Progenitor cell of endocrine pancreas (in vitro differentiated cells): ENCODE measurements at regions not wholly inside any gene's neighbourhood (a gene's known extent, or its start where the extent isn't known, plus 50 kb on each side); places are given as distances from the start of the nearest gene placed in this dataset.

Experiments used
- DNase-seq: peaks from one replicate; pipeline ENCODE4 v3.0.0; 2021; ENCODE audit warnings: low spot score; ENCODE audit not compliant: unreplicated experiment
- H3K27ac Mint-ChIP-seq: 2 replicates; pipeline ENCODE4 v1.8.0; 2021; ENCODE audit warnings: mild to moderate bottlenecking, moderate library complexity, mixed read lengths
- H3K27me3 Mint-ChIP-seq: 2 replicates; pipeline ENCODE4 v1.8.0; 2021; ENCODE audit warnings: mixed read lengths
- H3K36me3 Mint-ChIP-seq: 2 replicates; pipeline ENCODE4 v1.8.0; 2022; ENCODE audit warnings: mixed read lengths; ENCODE audit not compliant: insufficient read depth
- H3K4me1 Mint-ChIP-seq: 2 replicates; pipeline ENCODE4 v1.8.0; 2021; ENCODE audit warnings: low read depth, mixed read lengths
- H3K4me3 Mint-ChIP-seq: 2 replicates; pipeline ENCODE4 v1.8.0; 2021; ENCODE audit warnings: low read depth, mild to moderate bottlenecking, moderate library complexity, mixed read lengths
- H3K9me3 Mint-ChIP-seq: 2 replicates; pipeline ENCODE4 v1.8.0; 2021; ENCODE audit warnings: low read depth, mixed read lengths
- CTCF ChIP-seq: fragments of 200-600 bp; sonication (generic); IDR thresholded peaks from one replicate; pipeline ENCODE4 v1.5.0; 2021; ENCODE audit warnings: antibody characterized with exemption, mild to moderate bottlenecking; ENCODE audit not compliant: unreplicated experiment

GRCh38 chr5:63124266-63124665 is 545.6 kb downstream of the LRRC70 start:
- Mint-ChIP-seq H3K27ac (no peak overlapping the region), H3K4me1 (no peaks in the 10 kb centered on the region), H3K27me3 (no peaks in the 10 kb centered on the region)

DNA sequence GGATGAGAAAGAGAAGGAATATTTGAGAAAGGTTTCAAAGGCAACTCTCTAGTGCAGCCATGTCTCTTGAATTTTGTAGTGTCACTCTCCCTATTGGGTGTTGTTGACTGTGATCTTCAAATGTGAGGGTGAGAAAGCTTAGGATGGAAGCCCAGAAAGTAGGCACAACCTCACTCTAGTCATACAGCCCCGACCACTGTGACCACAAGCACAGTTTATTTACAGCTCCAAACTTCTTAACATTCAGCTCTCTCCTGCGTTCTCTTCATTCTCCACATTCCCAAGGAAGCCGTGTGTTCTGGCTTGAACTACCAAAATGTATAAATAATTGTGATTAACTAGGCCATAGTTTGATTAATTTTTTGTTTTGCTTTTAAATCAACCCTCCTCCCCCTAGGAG is 542.9 kb downstream of the LRRC70 start:
- no peaks in the 10 kb centered on the region for H3K27me3 Mint-ChIP-seq
- no peaks in the 10 kb centered on the region for H3K36me3 Mint-ChIP-seq
- no peak overlapping the region for H3K27ac Mint-ChIP-seq
- TF ChIP-seq CTCF = no peak
- no peak for DNase-seq
- no peaks in the 10 kb centered on the region for H3K9me3 Mint-ChIP-seq
- H3K4me3 Mint-ChIP-seq = no peak overlapping the region
- peaks cover 10% of the 10 kb centered on the region for H3K4me1 Mint-ChIP-seq

More at GRCh38 chr5:63124266-63124665, 545.6 kb downstream of the LRRC70 start:
- Mint-ChIP-seq H3K4me3 (no peak overlapping the region), H3K9me3 (no peaks in the 10 kb centered on the region), H3K36me3 (no peaks in the 10 kb centered on the region)
- TF ChIP-seq CTCF = no peak
- DNase-seq = no peak

GRCh38 chr5:63118221-63118620 is 539.6 kb downstream of the LRRC70 start:
- no peak for TF ChIP-seq CTCF
- no peak for DNase-seq
- Mint-ChIP-seq H3K9me3 (no peaks in the 10 kb centered on the region), H3K27ac (no peak overlapping the region), H3K36me3 (no peaks in the 10 kb centered on the region), H3K4me1 (peaks cover 10% of the 10 kb centered on the region), H3K27me3 (no peaks in the 10 kb centered on the region), H3K4me3 (no peak overlapping the region)

DNA sequence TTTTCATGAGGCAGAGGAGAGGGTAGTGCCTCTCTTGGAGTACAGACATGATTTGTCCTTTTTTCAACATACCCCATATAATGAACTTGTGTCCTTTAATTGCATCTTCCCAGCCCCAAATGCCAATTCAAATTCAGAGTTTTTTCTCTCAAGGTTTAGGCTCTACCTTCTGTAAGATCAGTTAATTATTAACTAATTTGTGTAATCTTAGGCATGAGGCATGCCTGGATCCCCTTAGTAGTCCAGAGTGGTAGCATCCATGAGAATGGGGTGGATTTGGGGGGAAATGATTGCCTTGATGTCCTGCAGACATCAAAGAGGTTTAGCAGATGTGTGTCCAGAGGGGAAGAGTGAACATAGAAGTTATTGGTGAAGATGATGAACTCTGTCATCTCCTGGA is 533.3 kb downstream of the LRRC70 start:
- Mint-ChIP-seq H3K36me3 (no peaks in the 10 kb centered on the region), H3K4me3 (no peak overlapping the region), H3K9me3 (no peaks in the 10 kb centered on the region), H3K27me3 (no peaks in the 10 kb centered on the region), H3K27ac (no peak overlapping the region), H3K4me1 (no peaks in the 10 kb centered on the region)
- TF ChIP-seq CTCF = no peak
- no peak for DNase-seq

DNA sequence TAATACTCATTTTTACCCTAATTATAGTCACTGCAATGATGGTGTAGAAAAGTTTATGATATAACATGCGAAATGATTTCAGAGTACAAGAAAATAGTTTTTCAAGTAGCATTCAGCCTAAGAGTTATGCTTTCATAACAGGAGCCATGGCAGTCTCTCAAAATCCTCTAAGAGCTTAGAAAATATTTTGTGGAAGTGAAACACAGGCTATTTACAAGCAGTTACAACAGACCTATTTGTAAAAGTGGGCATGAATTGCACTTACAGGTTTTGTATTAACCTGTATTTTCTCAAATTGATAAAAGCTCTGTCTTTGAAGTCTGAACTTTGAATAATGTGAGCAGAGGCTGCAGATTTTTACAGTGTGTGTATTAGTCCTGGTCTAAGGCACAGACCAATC is 523.3 kb downstream of the LRRC70 start:
- H3K4me3 Mint-ChIP-seq = no peak overlapping the region
- H3K36me3 Mint-ChIP-seq = no peaks in the 10 kb centered on the region
- peaks cover 3% of the 10 kb centered on the region for H3K9me3 Mint-ChIP-seq
- H3K4me1 Mint-ChIP-seq = peaks cover 2% of the 10 kb centered on the region
- H3K27me3 Mint-ChIP-seq = no peaks in the 10 kb centered on the region
- no peak overlapping the region for H3K27ac Mint-ChIP-seq
- DNase-seq = no peak
- TF ChIP-seq CTCF = no peak
